WERI-Rb-1 (cell line): ENCODE measurements at regions not wholly inside any gene's neighbourhood (a gene's known extent, or its start where the extent isn't known, plus 50 kb on each side); places are given as distances from the start of the nearest gene placed in this dataset.

Experiments used
- DNase-seq: peaks from one replicate; pipeline ENCODE4 v3.0.0-alpha.2; 2020
- H3K27ac ChIP-seq: fragments of 250-450 bp; sonication (Bioruptor Pico); 2 replicates; pipeline ENCODE4 v1.5.1; 2020; ENCODE audit warnings: mild to moderate bottlenecking, moderate library complexity
- H3K27me3 ChIP-seq: fragments of 250-450 bp; sonication (Bioruptor Pico); 2 replicates; pipeline ENCODE4 v1.5.1; 2021; ENCODE audit warnings: mild to moderate bottlenecking, low read depth, moderate library complexity; ENCODE audit not compliant: insufficient read depth, severe bottlenecking
- H3K36me3 ChIP-seq: fragments of 250-450 bp; sonication (Bioruptor Pico); 2 replicates; pipeline ENCODE4 v1.5.1; 2020; ENCODE audit warnings: mild to moderate bottlenecking, moderate library complexity
- H3K4me3 ChIP-seq: 2 replicates; pipeline ENCODE4 v1.5.1; 2011; ENCODE audit warnings: low read depth, mild to moderate bottlenecking, control low read depth, low read length
- H3K9me3 ChIP-seq: fragments of 250-450 bp; sonication (Bioruptor Pico); 2 replicates; pipeline ENCODE4 v1.5.1; 2021; ENCODE audit warnings: mild to moderate bottlenecking, moderate library complexity; ENCODE audit not compliant: severe bottlenecking
- TF ChIP-seq, protein P1 (sequence below): IDR thresholded peaks from 2 replicates; pipeline ENCODE4 v1.5.1; 2011; ENCODE audit warnings: low read depth, mild to moderate bottlenecking, control low read depth, inconsistent platforms, low read length

GRCh38 chr7:45982132-45982531, 61.1 kb upstream of the IGFBP3 start:
- H3K4me3 ChIP-seq: no peak overlapping the region
- H3K36me3 ChIP-seq: no peaks in the 10 kb centered on the region
- no peak overlapping the region for H3K27ac ChIP-seq
- TF ChIP-seq, protein P1, sequence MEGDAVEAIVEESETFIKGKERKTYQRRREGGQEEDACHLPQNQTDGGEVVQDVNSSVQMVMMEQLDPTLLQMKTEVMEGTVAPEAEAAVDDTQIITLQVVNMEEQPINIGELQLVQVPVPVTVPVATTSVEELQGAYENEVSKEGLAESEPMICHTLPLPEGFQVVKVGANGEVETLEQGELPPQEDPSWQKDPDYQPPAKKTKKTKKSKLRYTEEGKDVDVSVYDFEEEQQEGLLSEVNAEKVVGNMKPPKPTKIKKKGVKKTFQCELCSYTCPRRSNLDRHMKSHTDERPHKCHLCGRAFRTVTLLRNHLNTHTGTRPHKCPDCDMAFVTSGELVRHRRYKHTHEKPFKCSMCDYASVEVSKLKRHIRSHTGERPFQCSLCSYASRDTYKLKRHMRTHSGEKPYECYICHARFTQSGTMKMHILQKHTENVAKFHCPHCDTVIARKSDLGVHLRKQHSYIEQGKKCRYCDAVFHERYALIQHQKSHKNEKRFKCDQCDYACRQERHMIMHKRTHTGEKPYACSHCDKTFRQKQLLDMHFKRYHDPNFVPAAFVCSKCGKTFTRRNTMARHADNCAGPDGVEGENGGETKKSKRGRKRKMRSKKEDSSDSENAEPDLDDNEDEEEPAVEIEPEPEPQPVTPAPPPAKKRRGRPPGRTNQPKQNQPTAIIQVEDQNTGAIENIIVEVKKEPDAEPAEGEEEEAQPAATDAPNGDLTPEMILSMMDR: no peak
- no peaks in the 10 kb centered on the region for H3K27me3 ChIP-seq
- no peak for DNase-seq
- no peaks in the 10 kb centered on the region for H3K9me3 ChIP-seq

DNA sequence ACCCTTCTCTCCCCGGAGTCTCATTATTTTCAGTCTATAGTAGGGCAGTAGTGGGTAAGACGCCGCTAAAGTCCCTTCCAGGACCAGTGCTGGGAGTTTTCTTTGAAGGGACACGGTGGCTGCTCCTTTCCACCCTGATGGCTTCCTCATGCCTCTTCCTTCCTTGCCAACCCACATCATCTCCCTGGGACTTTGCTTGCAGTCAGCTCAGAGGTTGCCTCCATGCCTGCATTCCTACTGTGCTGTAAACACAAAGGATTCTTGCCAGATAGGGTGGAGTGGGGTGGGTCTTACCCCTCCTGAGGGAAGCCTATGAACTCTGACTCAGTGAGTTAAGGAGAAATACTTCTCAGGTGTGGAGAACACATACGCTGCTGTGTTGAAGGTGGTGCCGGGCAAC, 59.9 kb upstream of the IGFBP3 start:
- H3K9me3 ChIP-seq: no peaks in the 10 kb centered on the region
- H3K4me3 ChIP-seq: no peak overlapping the region
- H3K36me3 ChIP-seq: no peaks in the 10 kb centered on the region
- DNase-seq: no peak
- H3K27ac ChIP-seq: no peak overlapping the region
- TF ChIP-seq, protein P1: no peak
- H3K27me3 ChIP-seq: peaks cover 2% of the 10 kb centered on the region

DNA sequence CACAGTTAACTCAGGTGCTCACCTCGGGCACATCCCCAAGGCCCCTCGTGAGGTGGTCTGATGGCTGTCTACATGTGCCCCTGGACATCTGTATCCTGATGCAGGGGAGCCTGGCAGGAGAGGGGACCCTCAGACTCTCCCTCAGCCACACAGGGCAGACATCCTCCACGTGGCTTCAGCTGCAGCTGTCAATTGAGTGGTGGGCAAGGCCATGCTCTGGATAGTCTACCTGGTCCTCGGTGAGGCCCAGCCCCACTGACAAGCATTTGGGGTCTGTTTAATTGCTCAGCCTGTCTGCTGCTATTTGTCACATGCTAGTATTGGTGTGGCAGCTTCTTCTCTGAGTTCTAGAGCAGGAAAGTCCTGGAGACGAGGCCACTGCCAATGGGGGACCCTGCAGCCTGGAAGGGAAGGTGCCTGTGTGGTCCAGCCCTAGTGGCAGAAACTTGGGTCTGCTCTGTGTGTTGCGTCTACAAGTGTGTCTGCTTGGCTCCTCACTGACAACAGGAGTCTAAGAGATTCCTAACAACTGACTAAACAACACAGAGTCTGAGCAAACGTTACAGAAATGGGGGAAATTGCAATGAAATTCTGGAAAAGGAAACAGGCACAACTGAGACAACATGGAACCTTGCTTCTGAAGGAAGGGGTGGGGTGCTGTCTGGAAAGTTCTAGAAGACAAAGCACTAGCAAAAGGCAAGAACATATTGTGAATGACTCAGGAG, 59.3 kb upstream of the IGFBP3 start:
- H3K27me3 ChIP-seq: peaks cover 5% of the 10 kb centered on the region
- H3K36me3 ChIP-seq: no peaks in the 10 kb centered on the region
- no peak overlapping the region for H3K27ac ChIP-seq
- H3K4me3 ChIP-seq: no peak overlapping the region
- no peaks in the 10 kb centered on the region for H3K9me3 ChIP-seq
- TF ChIP-seq, protein P1: no peak
- no peak for DNase-seq

- peaks cover 5% of the 10 kb centered on the region for H3K27me3 ChIP-seq
- no peak overlapping the region for H3K27ac ChIP-seq
- H3K9me3 ChIP-seq: no peaks in the 10 kb centered on the region
- TF ChIP-seq, protein P1: no peak
- no peak overlapping the region for H3K4me3 ChIP-seq
- no peak for DNase-seq
- H3K36me3 ChIP-seq: no peaks in the 10 kb centered on the region
Measured at GRCh38 chr7:45979275-45980180, 58.5 kb upstream of the IGFBP3 start.

- H3K27ac ChIP-seq: no peak overlapping the region
- no peaks in the 10 kb centered on the region for H3K9me3 ChIP-seq
- H3K4me3 ChIP-seq: no peak overlapping the region
- no peak for DNase-seq
- peaks cover 10% of the 10 kb centered on the region for H3K27me3 ChIP-seq
- H3K36me3 ChIP-seq: no peaks in the 10 kb centered on the region
- TF ChIP-seq, protein P1: no peak
Measured at GRCh38 chr7:45978731-45979211, 57.7 kb upstream of the IGFBP3 start.
